Loucy (cell line): ENCODE measurements at regions not wholly inside any gene's neighbourhood (a gene's known extent, or its start where the extent isn't known, plus 50 kb on each side); places are given as distances from the start of the nearest gene placed in this dataset.

ENCODE experiments used
- H2AFZ ChIP-seq: fragments of 200-600 bp; sonication (generic); 2 replicates; pipeline ENCODE4 v1.6.0; 2016; ENCODE audit warnings: antibody characterized with exemption, mild to moderate bottlenecking, low read length, moderate library complexity
- H3F3A ChIP-seq: fragments of 200-600 bp; 2 replicates; pipeline ENCODE4 v1.6.0; 2016; ENCODE audit warnings: antibody characterized with exemption, low read depth, mild to moderate bottlenecking
- H3K27me3 ChIP-seq: fragments of 200-600 bp; sonication (generic); 2 replicates; pipeline ENCODE4 v1.6.1; 2014; ENCODE audit warnings: low read length, mild to moderate bottlenecking; ENCODE audit not compliant: insufficient read depth, poor library complexity, severe bottlenecking
- H3K36me3 ChIP-seq: fragments of 200-600 bp; sonication (generic); 2 replicates; pipeline ENCODE4 v1.6.1; 2016; ENCODE audit warnings: low read length; ENCODE audit not compliant: insufficient read depth
- H3K4me1 ChIP-seq: fragments of 200-600 bp; sonication (generic); 2 replicates; pipeline ENCODE4 v1.5.1; 2014; ENCODE audit warnings: low read length, mild to moderate bottlenecking; ENCODE audit not compliant: insufficient read depth, poor library complexity, severe bottlenecking
- H3K4me2 ChIP-seq: fragments of 200-600 bp; sonication (generic); 2 replicates; pipeline ENCODE4 v1.6.0; 2014; ENCODE audit warnings: antibody characterized with exemption, low read length, low read depth, mild to moderate bottlenecking; ENCODE audit not compliant: poor library complexity, severe bottlenecking
- H3K4me3 ChIP-seq: fragments of 200-600 bp; sonication (generic); 2 replicates; pipeline ENCODE4 v1.5.1; 2014; ENCODE audit warnings: low read length, mild to moderate bottlenecking, mixed read lengths; ENCODE audit not compliant: poor library complexity, severe bottlenecking
- H3K79me2 ChIP-seq: fragments of 200-600 bp; sonication (generic); 2 replicates; pipeline ENCODE4 v1.6.1; 2014; ENCODE audit warnings: low read length; ENCODE audit not compliant: insufficient read depth
- H3K9ac ChIP-seq: fragments of 200-600 bp; sonication (generic); 2 replicates; pipeline ENCODE4 v1.6.0; 2014; ENCODE audit warnings: mild to moderate bottlenecking, low read depth, low read length, moderate library complexity; ENCODE audit not compliant: poor library complexity, severe bottlenecking
- H3K9me2 ChIP-seq: fragments of 200-600 bp; sonication (generic); replicated peaks from 2 replicates; pipeline ENCODE4 v1.6.1; 2016; ENCODE audit warnings: low read depth, low read length, mixed read lengths
- H3K9me3 ChIP-seq: fragments of 200-600 bp; sonication (generic); 2 replicates; pipeline ENCODE4 v1.6.1; 2014; ENCODE audit warnings: mild to moderate bottlenecking, antibody characterized with exemption, low read length, low read depth; ENCODE audit not compliant: insufficient read depth
- H4K20me1 ChIP-seq: fragments of 200-600 bp; sonication (generic); 2 replicates; pipeline ENCODE4 v1.6.0; 2014; ENCODE audit warnings: antibody characterized with exemption, low read length, mild to moderate bottlenecking; ENCODE audit not compliant: insufficient read depth, poor library complexity, severe bottlenecking
- CTCF ChIP-seq: fragments of 200-600 bp; sonication (generic); conservative IDR thresholded peaks from 2 replicates; pipeline ENCODE4 v1.5.1; 2014; ENCODE audit warnings: mild to moderate bottlenecking, antibody characterized with exemption, low read length
- EZH2phosphoT487 ChIP-seq: fragments of 200-600 bp; IDR thresholded peaks from 2 replicates; pipeline ENCODE4 v1.6.1; 2018; ENCODE audit warnings: antibody characterized with exemption, mild to moderate bottlenecking, moderate library complexity, borderline replicate concordance

GRCh38 chr9:20002011-20002410 is 213.2 kb upstream of the SLC24A2 start:
- TF ChIP-seq CTCF: no peak
- no peak for TF ChIP-seq EZH2phosphoT487
- Histone ChIP-seq H3K4me1 (peaks cover 12% of the 10 kb centered on the region), H3K9ac (no peak overlapping the region), H3K4me2 (no peak overlapping the region), H3K36me3 (no peaks in the 10 kb centered on the region), H3F3A (no peaks in the 10 kb centered on the region), H4K20me1 (no peaks in the 10 kb centered on the region), H3K4me3 (no peak overlapping the region), H3K27me3 (no peaks in the 10 kb centered on the region), H2AFZ (no peak overlapping the region), H3K9me2 (no peaks in the 10 kb centered on the region), H3K9me3 (no peaks in the 10 kb centered on the region), H3K79me2 (no peaks in the 10 kb centered on the region)

GRCh38 chr9:20001058-20001457 is 212.2 kb upstream of the SLC24A2 start:
- peaks cover 12% of the 10 kb centered on the region for H3K4me1 ChIP-seq
- no peak overlapping the region for H3K4me3 ChIP-seq
- H3F3A ChIP-seq: no peaks in the 10 kb centered on the region
- H3K4me2 ChIP-seq: no peak overlapping the region
- TF ChIP-seq EZH2phosphoT487: no peak
- no peak for TF ChIP-seq CTCF
- no peaks in the 10 kb centered on the region for H3K9me2 ChIP-seq
- H3K36me3 ChIP-seq: no peaks in the 10 kb centered on the region
- no peaks in the 10 kb centered on the region for H3K9me3 ChIP-seq
- no peak overlapping the region for H3K9ac ChIP-seq
- no peaks in the 10 kb centered on the region for H4K20me1 ChIP-seq
- no peaks in the 10 kb centered on the region for H3K79me2 ChIP-seq
- H3K27me3 ChIP-seq: no peaks in the 10 kb centered on the region
- H2AFZ ChIP-seq: no peak overlapping the region

- Histone ChIP-seq H3K4me2 (no peak overlapping the region), H3K9me3 (no peaks in the 10 kb centered on the region), H2AFZ (no peak overlapping the region), H3K4me3 (no peak overlapping the region), H3K27me3 (no peaks in the 10 kb centered on the region), H3K36me3 (no peaks in the 10 kb centered on the region), H3K79me2 (no peaks in the 10 kb centered on the region), H3F3A (no peaks in the 10 kb centered on the region), H3K9me2 (no peaks in the 10 kb centered on the region), H3K4me1 (peaks cover 21% of the 10 kb centered on the region), H4K20me1 (no peaks in the 10 kb centered on the region), H3K9ac (no peak overlapping the region)
- TF ChIP-seq CTCF: no peak
- no peak for TF ChIP-seq EZH2phosphoT487
Measured at GRCh38 chr9:19999491-20000057, 210.7 kb upstream of the SLC24A2 start.
